GM12875 (cell line): ENCODE measurements at regions not wholly inside any gene's neighbourhood (a gene's known extent, or its start where the extent isn't known, plus 50 kb on each side); places are given as distances from the start of the nearest gene placed in this dataset.

ENCODE experiments used
- H3K4me3 ChIP-seq: one replicate; pipeline ENCODE4 v1.5.1; 2011; ENCODE audit warnings: low read depth, low read length, control low read depth
- TF ChIP-seq, protein P1 (sequence below): IDR thresholded peaks from 2 replicates; pipeline ENCODE4 v1.5.1; 2011; ENCODE audit warnings: low read depth, mild to moderate bottlenecking, control low read depth, inconsistent platforms, low read length, moderate library complexity, borderline replicate concordance; ENCODE audit not compliant: insufficient read depth

DNA sequence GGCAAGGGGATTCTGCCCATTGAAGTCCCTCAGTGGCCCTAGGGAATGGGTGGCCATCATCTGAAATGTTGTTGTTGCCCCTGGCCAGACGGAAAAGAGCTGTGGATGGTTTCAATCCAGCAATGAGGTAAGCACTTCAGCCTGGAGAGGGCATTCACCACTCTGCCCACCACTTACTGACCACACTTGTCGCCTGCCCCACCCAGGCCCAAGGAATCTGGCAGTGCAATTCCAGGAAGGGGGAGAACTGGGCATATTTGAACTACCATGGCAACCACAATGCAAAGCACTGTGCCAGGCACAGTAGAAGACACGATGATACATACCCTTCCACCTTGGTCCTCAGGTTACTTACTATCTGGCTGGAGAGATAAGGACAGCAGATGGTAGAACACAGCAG, 161.6 kb downstream of the PDGFRA start:
- TF ChIP-seq, protein P1, sequence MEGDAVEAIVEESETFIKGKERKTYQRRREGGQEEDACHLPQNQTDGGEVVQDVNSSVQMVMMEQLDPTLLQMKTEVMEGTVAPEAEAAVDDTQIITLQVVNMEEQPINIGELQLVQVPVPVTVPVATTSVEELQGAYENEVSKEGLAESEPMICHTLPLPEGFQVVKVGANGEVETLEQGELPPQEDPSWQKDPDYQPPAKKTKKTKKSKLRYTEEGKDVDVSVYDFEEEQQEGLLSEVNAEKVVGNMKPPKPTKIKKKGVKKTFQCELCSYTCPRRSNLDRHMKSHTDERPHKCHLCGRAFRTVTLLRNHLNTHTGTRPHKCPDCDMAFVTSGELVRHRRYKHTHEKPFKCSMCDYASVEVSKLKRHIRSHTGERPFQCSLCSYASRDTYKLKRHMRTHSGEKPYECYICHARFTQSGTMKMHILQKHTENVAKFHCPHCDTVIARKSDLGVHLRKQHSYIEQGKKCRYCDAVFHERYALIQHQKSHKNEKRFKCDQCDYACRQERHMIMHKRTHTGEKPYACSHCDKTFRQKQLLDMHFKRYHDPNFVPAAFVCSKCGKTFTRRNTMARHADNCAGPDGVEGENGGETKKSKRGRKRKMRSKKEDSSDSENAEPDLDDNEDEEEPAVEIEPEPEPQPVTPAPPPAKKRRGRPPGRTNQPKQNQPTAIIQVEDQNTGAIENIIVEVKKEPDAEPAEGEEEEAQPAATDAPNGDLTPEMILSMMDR = no peak
- no peak overlapping the region for H3K4me3 ChIP-seq

DNA sequence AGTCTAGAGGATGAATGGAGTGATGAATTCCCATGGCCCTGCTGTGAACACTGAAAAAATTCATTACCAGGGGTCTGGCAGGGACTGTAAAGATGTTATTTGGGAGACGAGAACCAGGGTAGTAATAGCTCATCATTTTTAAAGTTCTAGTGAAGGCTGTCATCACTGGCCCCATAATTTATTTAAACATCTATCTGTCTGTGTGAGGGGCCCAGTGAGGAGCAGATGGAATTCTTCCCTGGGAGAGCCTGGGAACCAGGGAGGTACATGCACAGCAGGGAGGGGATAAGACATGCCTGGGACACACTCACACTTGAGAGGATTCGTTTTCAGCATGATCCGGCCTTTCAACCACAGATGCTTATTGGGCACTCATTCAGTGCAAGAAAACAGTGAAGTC, 162.0 kb downstream of the PDGFRA start:
- TF ChIP-seq, protein P1 = no peak
- no peak overlapping the region for H3K4me3 ChIP-seq

DNA sequence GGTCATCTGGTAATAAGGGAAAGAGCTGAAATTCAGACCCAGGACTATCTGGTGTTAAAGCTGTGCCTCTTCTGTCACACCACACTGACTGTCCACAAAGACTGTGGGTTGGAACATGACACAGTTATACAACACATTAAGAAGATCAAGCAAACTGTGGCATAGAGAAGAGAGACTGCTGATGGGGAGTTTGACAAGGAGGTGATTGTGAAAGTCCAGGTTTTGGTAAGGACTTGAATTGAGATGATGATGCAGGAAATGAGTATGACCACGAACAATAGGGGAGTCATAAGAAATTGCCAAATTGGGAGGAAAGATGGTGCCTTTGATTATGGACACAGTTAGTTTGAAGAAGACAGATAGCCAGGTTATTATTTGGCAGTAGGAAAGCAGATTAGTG, 163.4 kb downstream of the PDGFRA start:
- H3K4me3 ChIP-seq = no peak overlapping the region
- TF ChIP-seq, protein P1 = no peak

DNA sequence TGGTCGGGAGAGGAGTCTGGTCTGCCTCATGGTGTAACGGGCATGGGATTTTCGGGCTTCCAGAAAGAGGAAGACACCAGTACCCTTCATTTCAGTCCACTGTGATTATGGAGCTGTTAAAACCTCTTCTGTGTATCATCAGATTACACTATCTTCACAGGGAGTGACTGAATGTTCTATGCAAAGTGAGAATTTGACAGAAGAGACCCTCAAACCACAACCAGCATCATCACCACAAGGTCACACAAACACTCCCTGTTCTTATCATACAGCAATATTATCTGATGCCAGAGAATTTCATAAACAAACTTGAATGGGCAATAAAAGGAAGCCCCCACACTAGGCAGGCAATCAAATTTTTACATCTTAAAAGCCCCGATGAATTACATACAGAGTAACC, 164.2 kb downstream of the PDGFRA start:
- TF ChIP-seq, protein P1 = no peak
- H3K4me3 ChIP-seq = no peak overlapping the region

DNA sequence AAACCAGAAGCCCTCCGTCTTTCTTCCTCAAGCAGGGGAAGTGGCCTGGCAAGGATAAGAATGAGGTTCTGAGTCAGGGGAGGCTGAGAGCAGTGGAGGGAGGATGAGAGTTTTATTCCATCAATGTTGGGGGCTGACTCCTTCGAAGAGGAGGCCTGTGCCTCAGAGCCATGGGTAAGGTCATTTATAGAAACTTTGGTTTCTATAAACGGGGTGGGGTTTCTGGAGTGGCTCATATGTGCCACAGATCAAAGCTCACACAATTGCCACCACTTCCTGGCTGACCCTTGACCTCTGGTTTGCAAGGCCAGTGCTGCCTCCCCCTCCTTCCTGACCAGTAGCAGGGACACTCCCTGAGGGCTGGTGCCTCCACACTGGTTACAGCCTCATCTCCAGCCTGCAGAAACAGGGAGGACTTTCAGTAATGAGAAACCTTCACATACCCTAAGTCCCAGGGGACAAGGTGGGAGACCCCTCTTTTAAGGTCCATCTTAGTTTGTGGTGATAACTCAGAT, 166.0 kb downstream of the PDGFRA start:
- no peak overlapping the region for H3K4me3 ChIP-seq
- TF ChIP-seq, protein P1 = no peak

DNA sequence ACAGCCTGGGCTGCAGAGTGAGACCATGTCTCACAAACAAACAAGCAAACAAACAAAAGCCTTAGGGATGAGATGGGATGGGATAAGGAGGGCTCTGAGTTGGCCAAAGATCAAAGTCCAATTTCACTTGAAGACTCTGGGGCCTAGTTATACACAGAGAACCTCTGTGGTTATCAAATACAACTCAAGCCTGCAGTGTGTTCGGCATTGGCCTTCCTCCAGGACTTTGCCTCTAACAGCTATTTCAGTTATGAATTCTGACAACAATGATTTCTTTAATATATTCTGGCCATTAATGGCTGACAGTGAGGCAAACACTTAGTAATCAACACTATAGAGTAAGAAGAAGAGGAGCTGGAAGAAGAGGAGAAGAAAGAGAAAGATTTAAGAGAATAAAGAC, 171.1 kb downstream of the PDGFRA start:
- H3K4me3 ChIP-seq = no peak overlapping the region
- TF ChIP-seq, protein P1 = no peak

DNA sequence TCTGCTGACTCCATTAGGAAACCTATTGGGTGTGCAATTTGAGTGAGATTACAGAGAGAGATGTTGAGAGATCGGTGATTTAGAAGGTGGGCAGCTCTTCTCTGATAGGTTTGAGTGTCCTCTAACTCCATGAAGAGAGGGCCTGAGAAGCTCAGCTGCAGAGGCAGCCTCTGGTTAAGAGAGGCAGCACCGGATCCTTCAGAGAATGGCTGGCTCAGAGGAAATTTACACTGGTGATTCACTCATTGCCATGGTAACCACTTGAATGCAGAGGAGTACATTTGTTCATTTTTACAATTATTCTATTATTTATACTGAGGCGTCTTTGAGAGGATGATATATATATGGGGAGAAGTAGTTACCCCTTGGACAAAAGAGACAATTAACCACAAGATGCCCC, 171.7 kb downstream of the PDGFRA start:
- H3K4me3 ChIP-seq = no peak overlapping the region

More for the DNA sequence above, 171.7 kb downstream of the PDGFRA start:
- TF ChIP-seq, protein P1 = no peak
